Retina (tissue), 1 donor: ENCODE measurements at regions not wholly inside any gene's neighbourhood (a gene's known extent, or its start where the extent isn't known, plus 50 kb on each side); places are given as distances from the start of the nearest gene placed in this dataset.
"Not testable (repeated sequence)": the region's sequence is repeated elsewhere in the genome, so short reads cannot be mapped to it uniquely, and the experiment has no call there.

ENCODE experiments used
- DNase-seq: peaks from one replicate; pipeline ENCODE4 v3.0.0-alpha.2; 2016

GRCh38 chr4:20122198-20122988, 129.3 kb upstream of the SLIT2 start:
- no peak for DNase-seq

GRCh38 chr4:20119141-20119540, 132.6 kb upstream of the SLIT2 start:
- no peak for DNase-seq

GRCh38 chr4:20109391-20109790, 142.3 kb upstream of the SLIT2 start:
- DNase-seq, result no peak

GRCh38 chr4:20106921-20107320, 144.8 kb upstream of the SLIT2 start:
- DNase-seq, result no peak

GRCh38 chr4:20101831-20102230, 149.9 kb upstream of the SLIT2 start:
- no peak for DNase-seq

- no peak for DNase-seq
These were observed 154.8 kb upstream of the SLIT2 start for GRCh38 chr4:20096911-20097310.

- no peak for DNase-seq
These were observed 155.7 kb upstream of the SLIT2 start for GRCh38 chr4:20095805-20096541.

- no peak for DNase-seq
These were observed 159.9 kb upstream of the SLIT2 start for GRCh38 chr4:20091781-20092180.

GRCh38 chr4:20087522-20087911, 164.2 kb upstream of the SLIT2 start:
- DNase-seq, result no peak

- peak; percentile 6 for DNase-seq
These were observed 164.7 kb upstream of the SLIT2 start for GRCh38 chr4:20086799-20087521.

GRCh38 chr4:20086067-20086798, 165.5 kb upstream of the SLIT2 start:
- DNase-seq, result no peak

GRCh38 chr4:20085653-20086052, 166.1 kb upstream of the SLIT2 start:
- no peak for DNase-seq

- no peak for DNase-seq
These were observed 166.5 kb upstream of the SLIT2 start for GRCh38 chr4:20085156-20085555.

GRCh38 chr4:20084488-20084887, 167.2 kb upstream of the SLIT2 start:
- no peak for DNase-seq

GRCh38 chr4:20078644-20079043, 173.1 kb upstream of the SLIT2 start:
- DNase-seq, result no peak

- no peak for DNase-seq
These were observed 176.3 kb upstream of the SLIT2 start for GRCh38 chr4:20075248-20075871.

GRCh38 chr4:20074450-20074849, 177.3 kb upstream of the SLIT2 start:
- no peak for DNase-seq

- no peak for DNase-seq
These were observed 185.8 kb upstream of the SLIT2 start for GRCh38 chr4:20065952-20066351.

GRCh38 chr4:20062857-20063256, 188.8 kb upstream of the SLIT2 start:
- not testable (repeated sequence) for DNase-seq

- no peak for DNase-seq
These were observed 189.7 kb upstream of the SLIT2 start for GRCh38 chr4:20062054-20062453.

GRCh38 chr4:20050768-20051167, 200.9 kb upstream of the SLIT2 start:
- DNase-seq, result no peak

- DNase-seq, result no peak
These were observed 201.8 kb upstream of the SLIT2 start for GRCh38 chr4:20049889-20050288.
